ENCODE measurements at regions not wholly inside any gene's neighbourhood (a gene's known extent, or its start where the extent isn't known, plus 50 kb on each side); places are given as distances from the start of the nearest gene placed in this dataset.
A peak's percentile ranks its signal among the peaks of the same experiment; 100 is the strongest.

DNA sequence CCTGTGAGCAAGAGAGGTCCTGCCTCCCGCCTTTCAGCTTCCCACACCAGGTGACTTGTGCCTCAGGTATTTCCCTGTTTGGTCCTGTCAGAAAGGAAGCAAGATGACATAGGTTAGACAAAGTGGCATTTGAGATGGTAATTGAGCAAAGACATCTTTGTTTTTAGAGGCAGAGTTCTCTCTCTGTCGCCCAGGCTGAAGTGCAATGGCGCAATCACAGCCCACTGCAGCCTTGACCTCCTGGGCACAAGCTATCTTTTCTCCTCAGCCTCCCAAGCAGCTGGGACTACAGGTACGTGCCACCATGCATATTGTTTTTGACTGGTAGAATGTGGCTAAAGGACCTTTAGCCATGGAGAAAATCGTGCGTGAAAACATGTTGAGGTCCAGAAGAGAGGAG lies 339.1 kb downstream of the FGF9 start:
- DNase-seq (ENCODE audit: low spot score): no peak

- no peak for DNase-seq (ENCODE audit: low spot score)
Observed at GRCh38 chr13:22012686-22013085, 341.8 kb downstream of the FGF9 start.

- no peak for DNase-seq (ENCODE audit: low spot score)
Observed at GRCh38 chr13:22014469-22014868, 343.6 kb downstream of the FGF9 start.

DNA sequence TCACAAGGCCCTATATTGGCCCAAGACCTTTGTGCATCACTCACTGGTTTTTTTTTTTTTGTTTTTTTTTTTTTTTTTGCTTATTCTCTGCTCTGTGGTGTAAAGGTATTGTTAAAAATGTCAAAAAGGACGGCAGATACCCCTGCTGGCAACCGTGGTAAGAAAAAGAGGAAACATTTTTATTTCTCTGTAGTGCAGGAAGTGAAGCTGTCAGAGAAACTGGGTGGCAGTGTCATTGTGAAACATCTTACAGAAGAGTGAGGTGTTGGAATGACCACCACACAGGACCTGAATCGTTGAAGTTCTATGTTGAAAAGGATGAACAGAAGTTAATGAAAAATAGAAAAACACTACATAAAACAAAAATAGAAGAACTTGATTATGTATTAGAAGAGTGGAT lies 346.4 kb downstream of the FGF9 start:
- DNase-seq (ENCODE audit: low spot score): no peak

DNA sequence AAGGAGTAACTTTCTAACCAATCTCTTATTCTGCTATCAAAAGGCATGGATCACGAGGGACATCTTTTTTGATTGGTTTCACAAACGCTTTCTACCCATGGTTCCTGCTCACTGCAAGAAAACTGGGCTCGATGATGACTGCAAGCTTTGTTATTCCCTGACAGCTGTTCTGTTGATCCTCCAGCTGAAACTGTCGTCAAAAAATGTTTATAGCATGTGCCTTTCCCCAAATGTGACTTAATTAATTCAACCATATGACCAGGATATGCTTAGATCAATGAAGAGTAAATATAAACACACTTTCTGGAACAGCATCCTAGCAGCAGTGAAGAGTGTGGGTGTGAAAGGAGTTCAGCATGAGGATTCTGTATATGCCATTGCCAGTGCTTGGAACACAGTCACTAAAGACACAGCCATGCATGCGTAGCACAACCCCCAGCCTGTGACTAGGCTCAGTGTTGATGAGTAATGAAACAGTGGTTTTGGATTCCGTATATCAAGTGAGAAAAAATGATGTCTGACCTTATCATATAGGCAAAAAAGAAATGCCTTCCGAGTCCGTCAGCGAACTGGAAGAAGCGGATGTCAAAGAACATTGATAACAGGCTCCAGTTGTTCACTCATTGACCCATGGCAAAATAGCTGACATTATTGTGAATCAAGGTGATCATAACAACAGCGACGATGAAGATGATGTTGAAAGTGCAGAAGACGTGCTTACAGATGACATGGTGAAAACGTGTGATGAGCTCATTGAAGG lies 347.4 kb downstream of the FGF9 start:
- DNase-seq (ENCODE audit: low spot score): no peak

GRCh38 chr13:22018836-22019210 lies 347.9 kb downstream of the FGF9 start:
- DNase-seq (ENCODE audit: low spot score): no peak

DNA sequence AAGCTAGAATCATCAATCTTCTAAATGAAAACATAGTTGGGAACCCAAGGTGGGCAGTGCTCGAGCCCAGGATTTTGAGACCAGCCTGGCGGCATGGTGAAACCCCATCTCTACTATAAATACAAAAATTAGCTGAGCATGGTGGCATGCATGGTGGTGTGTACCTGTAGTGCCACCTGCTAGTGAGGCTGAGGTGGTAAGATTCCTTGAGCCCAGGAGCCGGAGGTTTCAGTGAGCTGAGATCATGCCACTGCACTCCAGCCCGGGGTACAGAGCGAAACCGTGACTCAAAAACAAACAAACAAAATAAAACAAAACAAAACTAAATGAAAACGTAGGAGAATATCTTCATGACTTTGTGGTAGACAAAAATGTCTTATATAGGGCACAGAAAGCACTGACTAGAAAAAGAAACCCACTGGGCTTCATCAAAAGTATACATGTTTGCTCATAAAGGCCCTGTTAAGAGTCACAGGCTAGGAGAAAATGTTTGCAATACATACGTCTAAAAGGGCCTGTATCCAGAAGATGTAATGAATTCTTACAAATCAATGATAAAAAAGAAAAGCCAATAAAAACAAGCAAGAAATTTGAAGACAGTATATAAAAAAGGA lies 353.6 kb downstream of the FGF9 start:
- no peak for DNase-seq (ENCODE audit: low spot score)

- DNase-seq (ENCODE audit: low spot score): no peak
Observed at GRCh38 chr13:22027566-22027965, 356.7 kb downstream of the FGF9 start.

- DNase-seq (ENCODE audit: low spot score): no peak
Observed at GRCh38 chr13:22028831-22029230, 358.0 kb downstream of the FGF9 start.

DNA sequence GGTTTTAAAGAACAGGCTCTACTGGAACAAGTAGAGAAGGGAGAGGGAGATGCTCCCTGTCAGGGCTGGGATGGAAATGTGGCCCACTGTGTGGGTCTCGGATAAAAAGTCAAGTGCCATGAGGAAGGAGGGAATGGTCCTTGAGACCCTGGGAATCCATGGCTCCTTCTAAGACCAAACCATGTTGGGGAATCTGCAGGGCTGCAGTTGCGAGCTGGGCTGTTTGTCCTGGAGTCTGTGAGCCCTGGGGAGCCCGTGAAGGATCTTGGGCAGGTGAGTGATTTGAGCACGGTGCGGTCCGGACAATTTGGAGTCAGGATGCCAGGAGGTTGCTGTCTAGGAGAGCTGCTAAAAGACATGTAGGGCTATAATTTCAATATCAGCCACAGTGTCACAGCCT lies 359.4 kb downstream of the FGF9 start:
- DNase-seq (ENCODE audit: low spot score): no peak

- DNase-seq (ENCODE audit: low spot score): no peak
Observed at GRCh38 chr13:22031702-22032286, 360.9 kb downstream of the FGF9 start.

DNA sequence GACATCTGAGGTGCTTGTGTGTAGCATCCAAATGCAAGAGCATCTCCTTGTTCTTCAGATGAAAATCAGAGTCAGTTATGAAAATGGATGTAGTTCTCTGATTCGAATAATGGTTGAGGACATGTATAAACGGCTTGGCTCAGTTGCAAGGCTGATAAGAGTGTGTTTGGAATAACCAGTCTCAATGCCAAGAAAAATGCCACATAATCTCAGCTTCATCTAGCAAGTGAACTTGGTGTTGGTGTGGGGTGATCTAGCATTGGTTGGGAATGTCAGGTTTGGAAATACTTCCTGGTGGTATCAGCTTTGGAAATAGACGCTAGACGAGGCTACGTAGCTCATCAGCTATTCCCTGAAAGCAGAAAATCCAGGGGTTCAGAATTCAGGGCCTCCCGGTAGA lies 362.0 kb downstream of the FGF9 start:
- no peak for DNase-seq (ENCODE audit: low spot score)

- DNase-seq (ENCODE audit: low spot score): no peak
Observed at GRCh38 chr13:22039961-22040360, 369.1 kb downstream of the FGF9 start.

DNA sequence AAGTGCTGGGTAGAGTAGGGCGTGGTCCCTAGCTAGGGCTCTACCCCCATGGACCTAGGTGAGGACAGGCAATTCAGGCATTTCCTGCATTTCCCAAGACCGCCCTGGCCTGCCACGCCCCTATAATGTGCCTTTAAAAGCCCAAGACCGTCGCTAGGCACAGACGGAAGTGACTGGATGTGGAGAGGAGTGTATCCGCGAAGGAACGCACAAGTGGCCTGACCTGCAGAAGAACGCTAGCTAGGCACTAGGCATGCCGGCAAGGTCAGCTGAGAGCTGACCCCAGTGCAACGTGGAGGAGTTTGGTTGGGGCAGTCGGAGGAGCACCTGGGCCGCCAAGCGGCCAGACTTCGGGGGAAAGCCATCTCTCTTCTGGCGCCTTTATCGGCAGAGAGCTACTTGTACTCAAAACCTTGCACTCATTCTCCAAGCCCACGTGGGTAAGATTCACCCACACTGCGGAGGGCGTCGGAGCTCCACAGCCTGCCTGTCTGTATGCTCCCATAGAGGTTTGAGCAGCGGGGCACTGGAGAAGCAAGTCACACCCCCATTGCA lies 370.0 kb downstream of the FGF9 start:
- peak; percentile 61 for DNase-seq (ENCODE audit: low spot score)

GRCh38 chr13:22041741-22042140 lies 370.9 kb downstream of the FGF9 start:
- DNase-seq (ENCODE audit: low spot score): no peak

- DNase-seq (ENCODE audit: low spot score): no peak
Observed at GRCh38 chr13:22047082-22047784, 376.4 kb downstream of the FGF9 start.

DNA sequence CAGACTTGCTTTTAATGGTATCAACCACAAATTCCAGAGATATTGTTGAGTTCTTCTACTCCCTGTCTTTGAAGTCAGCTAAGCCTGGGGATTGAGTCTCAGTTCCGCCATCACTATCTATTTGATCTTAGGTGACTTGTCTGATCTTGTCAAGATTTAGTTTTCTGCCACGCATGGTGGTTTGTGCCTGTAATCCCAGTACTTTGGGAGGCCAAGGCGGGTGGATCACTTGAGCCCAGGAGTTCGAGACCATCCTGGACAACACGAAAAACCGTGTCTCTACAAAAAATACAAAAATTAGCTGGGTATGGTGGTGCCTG lies 376.9 kb downstream of the FGF9 start:
- no peak for DNase-seq (ENCODE audit: low spot score)

DNA sequence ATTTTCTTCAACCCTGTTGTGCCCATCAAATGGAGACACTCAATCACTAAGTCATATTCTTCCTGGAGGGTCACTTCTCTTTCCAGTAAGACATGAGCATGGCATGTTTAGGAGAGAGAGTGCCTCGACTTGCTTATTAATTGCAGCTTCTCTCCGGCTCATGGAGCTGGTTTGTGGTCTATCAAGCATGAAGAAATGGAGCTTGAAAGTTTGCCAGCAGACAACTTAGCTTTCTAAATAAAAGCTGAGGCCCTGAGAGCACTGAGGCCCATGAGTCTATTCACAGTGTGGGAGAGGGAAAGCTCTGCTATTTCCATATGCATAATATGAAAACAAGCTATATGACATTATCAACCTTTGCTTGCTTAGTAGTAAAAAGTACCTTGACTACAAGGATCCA lies 378.5 kb downstream of the FGF9 start:
- DNase-seq (ENCODE audit: low spot score): no peak

DNA sequence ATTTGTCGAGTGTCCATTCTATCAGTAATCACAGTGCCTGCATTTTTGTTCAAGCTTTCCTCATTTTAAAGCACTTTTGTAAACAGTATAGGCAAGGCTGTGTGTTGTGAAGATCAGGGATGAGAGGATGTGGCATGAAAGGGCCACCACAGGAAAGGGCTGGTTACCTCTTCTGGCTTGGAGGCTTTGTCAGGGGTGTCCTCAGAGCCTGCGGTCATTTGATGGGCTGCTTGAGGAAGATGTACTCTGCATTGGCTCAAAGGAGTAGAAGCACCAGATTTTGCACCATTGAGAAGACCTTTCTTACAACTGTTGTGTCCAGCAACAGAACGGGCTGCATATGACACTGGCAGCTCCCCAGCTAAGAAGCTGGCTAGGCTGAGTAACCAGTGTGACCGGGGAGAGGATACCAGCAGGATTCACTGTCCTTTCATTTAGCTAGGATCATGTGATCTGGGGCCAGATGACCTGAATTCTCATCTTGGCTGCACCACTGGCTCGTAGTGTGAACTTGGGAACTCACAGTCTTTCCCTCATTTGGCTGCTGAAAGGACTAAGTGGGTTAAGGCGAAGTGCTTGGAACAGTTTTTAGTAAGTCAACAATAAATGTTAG lies 380.2 kb downstream of the FGF9 start:
- DNase-seq (ENCODE audit: low spot score): no peak

GRCh38 chr13:22053053-22053452 lies 382.2 kb downstream of the FGF9 start:
- DNase-seq (ENCODE audit: low spot score): no peak

DNA sequence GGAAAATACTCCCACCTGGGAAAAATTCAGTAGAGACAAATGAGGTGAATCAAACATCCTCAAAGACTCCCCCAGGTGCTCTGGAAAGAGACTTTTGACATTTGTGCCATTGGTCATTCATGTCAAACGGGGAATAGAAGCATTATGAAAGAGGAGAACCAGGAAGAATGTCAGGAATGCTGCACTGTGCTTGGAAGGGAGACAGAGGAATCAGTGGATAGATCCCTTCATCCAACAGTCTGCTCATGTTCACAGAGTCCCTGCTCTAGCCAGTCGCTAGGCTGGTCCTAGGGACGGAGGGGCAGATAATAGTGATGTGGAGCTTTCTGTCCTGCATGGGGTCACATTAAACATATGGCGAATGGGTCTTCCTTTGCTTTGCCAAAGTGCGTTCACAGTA lies 384.4 kb downstream of the FGF9 start:
- no peak for DNase-seq (ENCODE audit: low spot score)

GRCh38 chr13:22060187-22060586 lies 389.3 kb downstream of the FGF9 start:
- DNase-seq (ENCODE audit: low spot score): no peak

Data from ecto neural progenitor cell (in vitro differentiated cells).